SU-DHL-6 (cell line): ENCODE measurements at regions not wholly inside any gene's neighbourhood (a gene's known extent, or its start where the extent isn't known, plus 50 kb on each side); places are given as distances from the start of the nearest gene placed in this dataset.

Experiments used
- EZH2phosphoT487 ChIP-seq: fragments of 200-600 bp; sonication (generic), shearing (Covaris generic); conservative IDR thresholded peaks from 2 replicates; pipeline ENCODE4 v1.6.1; 2018; ENCODE audit warnings: mild to moderate bottlenecking, antibody characterized with exemption, low read length, moderate library complexity, mixed read lengths
- TF ChIP-seq, protein P1 (sequence below): fragments of 200-600 bp; sonication (generic); IDR thresholded peaks from one replicate; pipeline ENCODE4 v1.5.1; 2017; ENCODE audit warnings: antibody characterized with exemption, mild to moderate bottlenecking, low read length, moderate library complexity; ENCODE audit not compliant: insufficient read depth, poor library complexity, severe bottlenecking

DNA sequence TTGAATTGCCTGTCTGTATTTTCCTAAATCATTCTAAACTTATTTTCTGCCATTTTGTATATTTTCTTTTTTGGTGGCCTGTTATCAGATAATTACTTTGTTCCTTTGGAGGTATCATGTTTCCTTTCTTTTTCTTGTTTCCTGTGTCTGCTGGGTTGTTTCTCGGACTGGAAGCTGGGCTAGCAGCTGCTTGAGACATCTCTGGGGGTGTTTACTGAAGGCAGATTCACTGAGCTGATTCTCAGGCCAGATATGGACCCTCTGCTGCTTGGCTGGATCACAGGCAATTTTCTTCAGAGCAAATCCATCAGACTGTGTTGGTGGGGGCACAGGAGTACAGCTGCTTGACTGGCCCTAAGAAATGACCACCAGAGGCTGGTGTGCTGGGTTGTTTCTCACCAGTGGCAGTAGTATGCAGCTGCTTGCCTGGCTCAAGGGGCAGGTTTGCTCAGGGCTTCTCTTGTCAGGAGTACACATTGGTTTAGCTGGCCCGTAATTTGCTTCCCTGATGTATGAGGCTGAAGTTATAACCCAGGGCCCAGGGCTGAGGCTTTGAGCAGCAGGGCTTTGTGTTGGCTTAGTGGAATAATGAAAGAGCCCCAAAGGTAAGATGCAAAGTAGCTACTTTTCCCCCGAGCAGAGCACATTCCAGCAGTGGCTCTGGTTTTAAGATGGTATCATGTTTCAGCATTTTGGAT lies 680.6 kb downstream of the TECRL start:
- TF ChIP-seq EZH2phosphoT487, result no peak
- TF ChIP-seq, protein P1, sequence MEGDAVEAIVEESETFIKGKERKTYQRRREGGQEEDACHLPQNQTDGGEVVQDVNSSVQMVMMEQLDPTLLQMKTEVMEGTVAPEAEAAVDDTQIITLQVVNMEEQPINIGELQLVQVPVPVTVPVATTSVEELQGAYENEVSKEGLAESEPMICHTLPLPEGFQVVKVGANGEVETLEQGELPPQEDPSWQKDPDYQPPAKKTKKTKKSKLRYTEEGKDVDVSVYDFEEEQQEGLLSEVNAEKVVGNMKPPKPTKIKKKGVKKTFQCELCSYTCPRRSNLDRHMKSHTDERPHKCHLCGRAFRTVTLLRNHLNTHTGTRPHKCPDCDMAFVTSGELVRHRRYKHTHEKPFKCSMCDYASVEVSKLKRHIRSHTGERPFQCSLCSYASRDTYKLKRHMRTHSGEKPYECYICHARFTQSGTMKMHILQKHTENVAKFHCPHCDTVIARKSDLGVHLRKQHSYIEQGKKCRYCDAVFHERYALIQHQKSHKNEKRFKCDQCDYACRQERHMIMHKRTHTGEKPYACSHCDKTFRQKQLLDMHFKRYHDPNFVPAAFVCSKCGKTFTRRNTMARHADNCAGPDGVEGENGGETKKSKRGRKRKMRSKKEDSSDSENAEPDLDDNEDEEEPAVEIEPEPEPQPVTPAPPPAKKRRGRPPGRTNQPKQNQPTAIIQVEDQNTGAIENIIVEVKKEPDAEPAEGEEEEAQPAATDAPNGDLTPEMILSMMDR, result no peak
